Adrenal gland (tissue), 9 donors: ENCODE measurements at regions not wholly inside any gene's neighbourhood (a gene's known extent, or its start where the extent isn't known, plus 50 kb on each side); places are given as distances from the start of the nearest gene placed in this dataset.
"Not testable (repeated sequence)": the region's sequence is repeated elsewhere in the genome, so short reads cannot be mapped to it uniquely, and the experiment has no call there.

ENCODE experiments used
- DNase-seq, 7 donors: peaks; one replicate each; pipeline ENCODE4 v3.0.0-alpha.2; 2019 to 2020
- H3K27ac ChIP-seq, 5 donors: fragments of 200-600 bp; sonication (generic) in 4 of 5; 1 replicate in 3 of 5; 2 replicates in 2 of 5; pipeline versions ENCODE4 v1.5.1 to v1.8.0; 2016 to 2020; ENCODE audit warnings: mild to moderate bottlenecking in 1 of 5
- H3K27me3 ChIP-seq: fragments of 200-600 bp; 2 replicates; pipeline ENCODE4 v1.8.0; 2021
- H3K36me3 ChIP-seq, 2 donors: fragments of 200-600 bp; replicated peaks in 1 of 2; 1 replicate in 1 of 2; 2 replicates in 1 of 2; pipeline versions ENCODE4 v1.5.1 to v1.8.0; 2018 to 2022
- H3K4me1 ChIP-seq, 2 donors: fragments of 200-600 bp; replicated peaks in 1 of 2; 1 replicate in 1 of 2; 2 replicates in 1 of 2; pipeline versions ENCODE4 v1.5.1 to v1.8.0; 2018 to 2021
- H3K4me3 ChIP-seq, 4 donors: fragments of 200-600 bp; sonication (generic) in 3 of 4; one replicate each; pipeline ENCODE4 v1.5.1; 2016 to 2018
- H3K9me3 ChIP-seq, 3 donors: fragments of 200-600 bp; sonication (generic) in 1 of 3; replicated peaks in 1 of 3; 1 replicate in 2 of 3; 2 replicates in 1 of 3; pipeline versions ENCODE4 v1.5.1 to v1.8.0; 2016 to 2021
- POLR2A ChIP-seq, 2 donors: fragments of 450-650 bp; IDR thresholded peaks; one replicate each; pipeline ENCODE4 v1.6.1; 2017; ENCODE audit warnings: antibody characterized with exemption in 2 of 2, mild to moderate bottlenecking in 2 of 2, moderate library complexity in 1 of 2
- WGBS, 4 donors: extraction: QIAGEN DNeasy Blood & Tissue Kit in 2 of 4; methylation state at CpG; one replicate each; pipeline versions ENCODE4 v1.1.5 to v1.1.7; 2013 to 2017; 5-methylcytosine and 5-hydroxymethylcytosine counted together
- intact Hi-C, 2 donors: fragments of 100-400 bp; cut with DNase I; formaldehyde crosslinking; loops; one replicate each; pipeline versions ENCODE4 v1.14.1 to v1.15.0; 2022 to 2023
- TF ChIP-seq, protein P1 (sequence below), 6 experiments: fragments of 450-650 bp in 4 of 6; fragments of 200-600 bp in 2 of 6; sonication (generic) in 1 of 6; IDR thresholded peaks; 1 replicate in 5 of 6; 2 replicates in 1 of 6; pipeline versions ENCODE4 v1.5.1 to v1.8.0; 2016 to 2021; ENCODE audit warnings: antibody characterized with exemption in 6 of 6, mild to moderate bottlenecking in 2 of 6, moderate library complexity in 1 of 6
- donor health status: healthy with polysubstance abuse.
- donor health status: Bipolar disorder and iron deficiency.
- donor health status: DM: yes; HTN: yes; CAD: no.
- donor health status: DM: no; HTN: no; CAD: no.
- donor health status: DM: no; HTN: no; CAD: no.

DNA sequence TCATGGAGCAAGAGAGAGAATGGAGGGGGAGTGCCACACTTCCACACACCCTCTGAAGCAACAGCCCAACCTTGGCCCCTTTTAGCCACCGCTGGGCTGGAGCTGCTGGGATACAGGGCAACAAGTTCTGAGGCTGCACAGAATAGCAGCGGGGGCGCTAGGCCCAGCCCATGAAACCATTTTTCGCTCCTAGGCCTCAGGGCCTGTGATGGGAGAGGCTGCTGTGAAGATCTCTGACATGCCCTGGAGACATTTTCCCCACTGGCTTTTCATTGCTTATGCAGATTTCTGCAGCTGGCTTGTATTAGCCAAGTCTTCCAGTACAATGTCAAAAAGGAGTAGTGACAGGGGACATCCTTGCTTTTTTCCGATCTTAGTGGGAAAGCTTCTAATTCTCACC is 202.3 kb upstream of the B3GALT2 start:
- DNase-seq: no peak
- no peaks in the 10 kb centered on the region for H3K9me3 ChIP-seq
- TF ChIP-seq, protein P1, sequence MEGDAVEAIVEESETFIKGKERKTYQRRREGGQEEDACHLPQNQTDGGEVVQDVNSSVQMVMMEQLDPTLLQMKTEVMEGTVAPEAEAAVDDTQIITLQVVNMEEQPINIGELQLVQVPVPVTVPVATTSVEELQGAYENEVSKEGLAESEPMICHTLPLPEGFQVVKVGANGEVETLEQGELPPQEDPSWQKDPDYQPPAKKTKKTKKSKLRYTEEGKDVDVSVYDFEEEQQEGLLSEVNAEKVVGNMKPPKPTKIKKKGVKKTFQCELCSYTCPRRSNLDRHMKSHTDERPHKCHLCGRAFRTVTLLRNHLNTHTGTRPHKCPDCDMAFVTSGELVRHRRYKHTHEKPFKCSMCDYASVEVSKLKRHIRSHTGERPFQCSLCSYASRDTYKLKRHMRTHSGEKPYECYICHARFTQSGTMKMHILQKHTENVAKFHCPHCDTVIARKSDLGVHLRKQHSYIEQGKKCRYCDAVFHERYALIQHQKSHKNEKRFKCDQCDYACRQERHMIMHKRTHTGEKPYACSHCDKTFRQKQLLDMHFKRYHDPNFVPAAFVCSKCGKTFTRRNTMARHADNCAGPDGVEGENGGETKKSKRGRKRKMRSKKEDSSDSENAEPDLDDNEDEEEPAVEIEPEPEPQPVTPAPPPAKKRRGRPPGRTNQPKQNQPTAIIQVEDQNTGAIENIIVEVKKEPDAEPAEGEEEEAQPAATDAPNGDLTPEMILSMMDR (IDR thresholded peaks at IDR 0.05): no peak
- no peak for TF ChIP-seq POLR2A (IDR thresholded peaks at IDR 0.05)
- no peak overlapping the region for H3K4me3 ChIP-seq
- no peaks in the 10 kb centered on the region for H3K36me3 ChIP-seq
- no peak overlapping the region for H3K27ac ChIP-seq
- intact Hi-C loops: no loop called here
- no peaks in the 10 kb centered on the region for H3K27me3 ChIP-seq
- no peaks in the 10 kb centered on the region for H3K4me1 ChIP-seq
- WGBS, 4 donors: 92 to 96% (median 94%) methylated on average over 5 of the region's 5 CpGs

DNA sequence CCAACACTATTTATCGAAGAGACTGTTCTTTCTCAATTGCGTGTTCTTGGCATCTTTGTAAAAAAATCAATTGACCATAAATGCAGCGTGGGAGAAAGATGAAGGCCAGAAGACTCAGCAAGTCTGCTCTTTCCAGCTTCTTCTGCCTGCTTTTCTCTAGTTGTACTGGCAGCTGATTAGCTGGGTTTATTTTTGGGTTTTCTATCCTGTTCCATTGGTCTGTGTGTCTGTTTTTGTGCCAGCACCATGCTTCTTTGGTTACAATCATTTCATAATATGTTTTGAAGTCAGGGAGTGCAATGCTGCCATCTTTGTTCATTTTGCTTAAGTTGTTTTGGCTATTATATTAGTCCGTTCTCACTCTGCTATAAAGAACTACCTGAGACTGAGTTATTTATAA is 201.8 kb upstream of the B3GALT2 start:
- H3K9me3 ChIP-seq: no peaks in the 10 kb centered on the region
- DNase-seq: no peak
- intact Hi-C loops: no loop called here
- no peak overlapping the region for H3K4me3 ChIP-seq
- no peaks in the 10 kb centered on the region for H3K4me1 ChIP-seq
- H3K36me3 ChIP-seq: no peaks in the 10 kb centered on the region
- no peak overlapping the region for H3K27ac ChIP-seq
- H3K27me3 ChIP-seq: no peaks in the 10 kb centered on the region
- no peak for TF ChIP-seq POLR2A (IDR thresholded peaks at IDR 0.05)
- TF ChIP-seq, protein P1 (IDR thresholded peaks at IDR 0.05): no peak
- 93 to 95% (median 93%) methylated on average over 4 of the region's 4 CpGs for WGBS, 4 donors

DNA sequence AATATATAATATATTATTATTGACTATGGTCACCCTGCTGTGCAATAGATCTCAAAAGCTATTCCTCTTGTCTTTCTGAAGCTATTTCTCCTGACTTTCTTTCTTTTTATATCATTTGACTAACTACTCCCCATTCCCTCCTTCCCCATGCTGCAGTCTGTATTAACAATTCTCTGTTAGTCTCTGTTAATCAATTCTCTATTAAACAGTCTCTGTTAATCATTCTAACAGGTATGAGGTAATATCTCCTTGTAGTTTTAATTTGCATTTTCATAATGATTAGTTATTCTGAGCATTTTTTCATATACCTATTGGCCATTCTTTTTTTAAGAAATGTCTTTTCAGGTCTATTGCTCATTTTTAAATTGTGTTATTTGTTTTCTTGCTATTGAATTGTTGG is 201.0 kb upstream of the B3GALT2 start:
- no peak for DNase-seq
- no peak overlapping the region for H3K27ac ChIP-seq
- no peaks in the 10 kb centered on the region for H3K4me1 ChIP-seq
- intact Hi-C loops: no loop called here
- no peaks in the 10 kb centered on the region for H3K36me3 ChIP-seq
- H3K4me3 ChIP-seq: no peak overlapping the region
- TF ChIP-seq, protein P1 (IDR thresholded peaks at IDR 0.05): no peak
- TF ChIP-seq POLR2A (IDR thresholded peaks at IDR 0.05): no peak
- H3K9me3 ChIP-seq: no peaks in the 10 kb centered on the region
- H3K27me3 ChIP-seq: no peaks in the 10 kb centered on the region

DNA sequence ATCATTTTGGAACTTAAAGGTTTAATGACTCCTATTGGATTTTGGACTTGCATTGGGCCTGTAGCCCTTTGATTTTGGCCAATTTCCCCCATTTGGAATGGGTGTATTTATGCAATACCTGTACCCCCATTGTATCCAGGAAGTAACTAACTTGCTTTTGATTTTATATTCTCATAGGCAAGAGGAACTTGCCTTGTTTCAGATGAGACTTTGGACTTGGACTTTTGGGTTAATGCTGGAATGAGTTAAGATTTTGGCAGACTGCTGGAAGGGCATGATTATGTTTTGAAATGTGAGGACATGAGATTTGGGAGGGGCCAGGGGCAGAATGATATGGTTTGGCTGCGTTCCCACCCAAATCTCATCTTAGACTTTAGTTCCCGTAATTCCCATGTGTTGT is 192.0 kb upstream of the B3GALT2 start:
- 82 to 100% (median 90%) methylated on average over 2 of the region's 2 CpGs for WGBS, 4 donors
- H3K27ac ChIP-seq, intact Hi-C loops, H3K9me3 ChIP-seq, H3K36me3 ChIP-seq, H3K4me1 ChIP-seq, H3K27me3 ChIP-seq, DNase-seq, H3K4me3 ChIP-seq: not testable (repeated sequence)

DNA sequence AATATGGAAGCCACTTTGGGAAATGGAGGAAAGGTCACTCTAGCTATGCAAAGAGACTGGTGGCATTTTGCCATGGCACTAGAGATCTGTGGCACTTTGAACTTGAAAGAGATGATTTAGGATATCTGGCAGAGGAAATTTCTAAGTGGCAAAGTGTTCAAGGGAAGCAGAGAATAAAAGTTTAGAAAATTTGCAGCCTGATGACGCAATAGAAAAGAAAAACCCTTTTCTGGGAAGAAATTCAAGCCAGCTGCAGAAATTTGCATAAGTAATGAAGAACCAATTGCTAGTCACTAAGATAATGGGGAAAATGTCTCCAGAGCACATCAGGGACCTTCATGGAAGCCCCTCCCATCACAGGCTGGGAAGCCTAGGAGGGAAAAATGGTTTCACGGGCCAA is 191.1 kb upstream of the B3GALT2 start:
- intact Hi-C loops: no loop called here
- no peak overlapping the region for H3K4me3 ChIP-seq
- 82 to 88% (median 85%) methylated on average over 2 of the region's 2 CpGs for WGBS, 4 donors
- TF ChIP-seq, protein P1 (IDR thresholded peaks at IDR 0.05): no peak
- TF ChIP-seq POLR2A (IDR thresholded peaks at IDR 0.05): no peak
- H3K27me3 ChIP-seq: no peaks in the 10 kb centered on the region
- H3K36me3 ChIP-seq: no peaks in the 10 kb centered on the region
- H3K27ac ChIP-seq: no peak overlapping the region
- no peaks in the 10 kb centered on the region for H3K4me1 ChIP-seq
- DNase-seq: no peak
- H3K9me3 ChIP-seq: no peaks in the 10 kb centered on the region
